Mucosa of rectum (tissue), 2 donors: ENCODE measurements at regions not wholly inside any gene's neighbourhood (a gene's known extent, or its start where the extent isn't known, plus 50 kb on each side); places are given as distances from the start of the nearest gene placed in this dataset.

Source experiments
- H3K27ac ChIP-seq, 2 donors: one replicate each; pipeline ENCODE4 v1.7.0; 2013; ENCODE audit warnings: inconsistent platforms in 2 of 2, low read depth in 2 of 2, low read length in 2 of 2
- H3K27me3 ChIP-seq, 2 donors: one replicate each; pipeline ENCODE4 v1.7.0; 2013; ENCODE audit warnings: low read length in 2 of 2; ENCODE audit not compliant: control insufficient read depth in 2 of 2, insufficient read depth in 2 of 2
- H3K36me3 ChIP-seq, 2 donors: one replicate each; pipeline ENCODE4 v1.7.0; 2013; ENCODE audit warnings: low read length in 2 of 2; ENCODE audit not compliant: control insufficient read depth in 2 of 2, insufficient read depth in 2 of 2
- H3K4me1 ChIP-seq, 2 donors: one replicate each; pipeline ENCODE4 v1.7.0; 2013; ENCODE audit warnings: low read length in 2 of 2, mild to moderate bottlenecking in 1 of 2; ENCODE audit not compliant: control insufficient read depth in 2 of 2, insufficient read depth in 2 of 2
- H3K4me3 ChIP-seq, 2 donors: one replicate each; pipeline ENCODE4 v1.7.0; 2013; ENCODE audit warnings: low read length in 2 of 2
- H3K9ac ChIP-seq, 2 donors: one replicate each; pipeline ENCODE4 v1.7.0; 2013; ENCODE audit warnings: low read length in 2 of 2, low read depth in 1 of 2, mild to moderate bottlenecking in 1 of 2
- H3K9me3 ChIP-seq, 2 donors: one replicate each; pipeline ENCODE4 v1.7.0; 2013; ENCODE audit warnings: low read length in 2 of 2; ENCODE audit not compliant: control insufficient read depth in 2 of 2
- donor health status: healthy.
- donor health status: Normal muscosa, but diverticular disease.

- Histone ChIP-seq H3K9me3 (peaks cover 0 to 2% of the 10 kb centered on the region in 2 donors), H3K4me3 (no peak overlapping the region), H3K9ac (no peak overlapping the region), H3K27me3 (no peaks in the 10 kb centered on the region), H3K4me1 (no peaks in the 10 kb centered on the region), H3K27ac (no peak overlapping the region), H3K36me3 (no peaks in the 10 kb centered on the region)
Measured at GRCh38 chr6:147087641-147088040, 116.6 kb upstream of the STXBP5 start.

- Histone ChIP-seq H3K4me3 (no peak overlapping the region), H3K9me3 (peaks cover 0 to 2% of the 10 kb centered on the region in 2 donors), H3K27ac (no peak overlapping the region), H3K36me3 (no peaks in the 10 kb centered on the region), H3K27me3 (no peaks in the 10 kb centered on the region), H3K4me1 (no peaks in the 10 kb centered on the region), H3K9ac (no peak overlapping the region)
Measured at GRCh38 chr6:147088861-147089260, 115.4 kb upstream of the STXBP5 start.

- Histone ChIP-seq H3K27me3 (no peaks in the 10 kb centered on the region), H3K4me3 (no peak overlapping the region), H3K27ac (no peak overlapping the region), H3K9me3 (no peaks in the 10 kb centered on the region), H3K36me3 (no peaks in the 10 kb centered on the region), H3K4me1 (no peaks in the 10 kb centered on the region), H3K9ac (no peak overlapping the region)
Measured at GRCh38 chr6:147095316-147095715, 108.9 kb upstream of the STXBP5 start.

- Histone ChIP-seq H3K27ac (no peak overlapping the region), H3K4me3 (no peak overlapping the region), H3K9ac (no peak overlapping the region), H3K9me3 (no peaks in the 10 kb centered on the region), H3K36me3 (no peaks in the 10 kb centered on the region), H3K4me1 (no peaks in the 10 kb centered on the region), H3K27me3 (no peaks in the 10 kb centered on the region)
Measured at GRCh38 chr6:147099974-147100373, 104.2 kb upstream of the STXBP5 start.

GRCh38 chr6:147103007-147103406 is 101.2 kb upstream of the STXBP5 start:
- Histone ChIP-seq H3K9ac (no peak overlapping the region), H3K27ac (no peak overlapping the region), H3K36me3 (no peaks in the 10 kb centered on the region), H3K27me3 (no peaks in the 10 kb centered on the region), H3K9me3 (no peaks in the 10 kb centered on the region), H3K4me1 (no peaks in the 10 kb centered on the region), H3K4me3 (no peak overlapping the region)

DNA sequence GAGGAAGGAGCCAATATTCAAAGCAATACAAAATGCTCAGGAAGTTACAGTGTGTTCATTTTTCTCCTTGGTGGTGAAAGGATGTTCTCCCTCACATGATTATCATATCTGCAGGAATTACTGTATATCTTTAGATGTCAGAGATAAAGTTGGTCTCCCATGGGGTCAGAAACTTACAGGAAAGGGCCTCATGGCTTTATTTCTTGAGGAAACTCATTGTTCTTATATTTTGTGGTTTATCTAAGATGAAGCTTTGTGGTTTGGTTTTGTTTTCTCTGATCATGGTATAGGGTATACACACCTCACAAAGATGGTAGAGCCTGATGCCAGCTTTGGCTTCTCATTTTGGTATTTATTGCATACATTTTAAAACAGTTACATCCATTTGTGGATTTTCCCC is 100.5 kb upstream of the STXBP5 start:
- Histone ChIP-seq H3K9me3 (no peaks in the 10 kb centered on the region), H3K9ac (no peak overlapping the region), H3K36me3 (no peaks in the 10 kb centered on the region), H3K27ac (no peak overlapping the region), H3K4me1 (no peaks in the 10 kb centered on the region), H3K4me3 (no peak overlapping the region), H3K27me3 (no peaks in the 10 kb centered on the region)

- H3K36me3 ChIP-seq, result no peaks in the 10 kb centered on the region
- H3K27ac ChIP-seq, result no peak overlapping the region
- H3K9ac ChIP-seq, result no peak overlapping the region
- no peaks in the 10 kb centered on the region for H3K9me3 ChIP-seq
- H3K4me1 ChIP-seq, result no peaks in the 10 kb centered on the region
- H3K4me3 ChIP-seq, result no peak overlapping the region
- no peaks in the 10 kb centered on the region for H3K27me3 ChIP-seq
Measured at GRCh38 chr6:147105786-147106185, 98.4 kb upstream of the STXBP5 start.

DNA sequence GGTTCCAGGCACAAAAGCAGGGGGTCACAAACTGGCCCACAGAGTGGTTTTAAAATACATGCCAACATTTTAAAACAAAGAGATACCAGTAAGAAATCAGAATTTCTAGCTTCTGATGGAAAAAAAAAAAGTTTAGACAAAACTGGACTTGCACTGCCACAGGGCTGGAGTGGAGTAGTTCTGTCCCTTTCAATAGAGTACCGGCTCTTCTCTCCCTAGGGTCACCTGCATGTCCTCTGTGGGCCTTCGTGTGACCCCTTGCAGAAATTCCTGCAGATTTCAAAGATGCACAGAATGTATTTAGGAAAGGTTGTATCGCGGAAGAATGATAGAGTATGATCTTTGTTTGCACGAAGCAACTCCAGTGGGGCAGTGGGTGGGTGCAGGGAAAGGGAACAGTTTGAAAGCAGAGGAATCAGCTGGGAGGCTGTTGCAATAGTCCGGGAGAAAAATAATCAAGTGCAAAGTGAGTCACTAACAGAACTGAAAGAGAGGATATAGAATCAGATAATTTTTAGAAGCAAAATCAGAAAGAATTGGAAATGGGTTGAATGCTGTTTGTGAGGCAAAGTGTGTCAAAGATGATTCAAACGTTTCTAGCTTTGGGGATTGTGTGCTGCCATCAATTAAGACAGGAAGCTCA is 97.3 kb upstream of the STXBP5 start:
- Histone ChIP-seq H3K4me3 (no peak overlapping the region), H3K36me3 (no peaks in the 10 kb centered on the region), H3K27ac (no peak overlapping the region), H3K4me1 (no peaks in the 10 kb centered on the region), H3K9me3 (no peaks in the 10 kb centered on the region), H3K27me3 (no peaks in the 10 kb centered on the region), H3K9ac (no peak overlapping the region)

GRCh38 chr6:147108259-147108910 is 95.8 kb upstream of the STXBP5 start:
- no peaks in the 10 kb centered on the region for H3K9me3 ChIP-seq
- H3K36me3 ChIP-seq, result no peaks in the 10 kb centered on the region
- H3K4me1 ChIP-seq, result no peaks in the 10 kb centered on the region
- H3K27me3 ChIP-seq, result no peaks in the 10 kb centered on the region
- H3K27ac ChIP-seq, result no peak overlapping the region
- H3K4me3 ChIP-seq, result no peak overlapping the region
- H3K9ac ChIP-seq, result no peak overlapping the region

- no peak overlapping the region for H3K9ac ChIP-seq
- H3K4me3 ChIP-seq, result no peak overlapping the region
- H3K27me3 ChIP-seq, result no peaks in the 10 kb centered on the region
- H3K36me3 ChIP-seq, result no peaks in the 10 kb centered on the region
- H3K4me1 ChIP-seq, result no peaks in the 10 kb centered on the region
- no peaks in the 10 kb centered on the region for H3K9me3 ChIP-seq
- no peak overlapping the region for H3K27ac ChIP-seq
Measured at GRCh38 chr6:147109707-147110106, 94.5 kb upstream of the STXBP5 start.
